GM12878 (cell line): ENCODE measurements at regions not wholly inside any gene's neighbourhood (a gene's known extent, or its start where the extent isn't known, plus 50 kb on each side); places are given as distances from the start of the nearest gene placed in this dataset.

Experiments used
- POLR2AphosphoS5 ChIP-seq: IDR thresholded peaks from 2 replicates; pipeline ENCODE4 v1.6.1; 2011; ENCODE audit warnings: mild to moderate bottlenecking, low read length, inconsistent platforms
- TF ChIP-seq, protein P1 (sequence below), 3 experiments: IDR thresholded peaks in 2 of 3; conservative IDR thresholded peaks in 1 of 3; 2 replicates each; pipeline ENCODE4 v1.5.1; 2011; ENCODE audit warnings: low read depth in 3 of 3, low read length in 3 of 3, mild to moderate bottlenecking in 3 of 3, control low read depth in 2 of 3, moderate library complexity in 2 of 3, inconsistent platforms in 1 of 3, mixed read lengths in 1 of 3; ENCODE audit not compliant: control insufficient read depth in 2 of 3, insufficient read depth in 1 of 3; ENCODE audit errors: extremely low read depth in 1 of 3
- TF ChIP-seq, protein P2 (sequence below): IDR thresholded peaks from 2 replicates; pipeline ENCODE4 v1.6.1; 2011; ENCODE audit warnings: low read depth, low read length, improper control_type of control experiment, borderline replicate concordance
- TF ChIP-seq, protein P3 (sequence below): fragments of 450-650 bp; IDR thresholded peaks from 2 replicates; pipeline ENCODE4 v1.6.1; 2017; ENCODE audit warnings: mild to moderate bottlenecking, low read depth, inconsistent platforms; ENCODE audit not compliant: poor library complexity, severe bottlenecking

DNA sequence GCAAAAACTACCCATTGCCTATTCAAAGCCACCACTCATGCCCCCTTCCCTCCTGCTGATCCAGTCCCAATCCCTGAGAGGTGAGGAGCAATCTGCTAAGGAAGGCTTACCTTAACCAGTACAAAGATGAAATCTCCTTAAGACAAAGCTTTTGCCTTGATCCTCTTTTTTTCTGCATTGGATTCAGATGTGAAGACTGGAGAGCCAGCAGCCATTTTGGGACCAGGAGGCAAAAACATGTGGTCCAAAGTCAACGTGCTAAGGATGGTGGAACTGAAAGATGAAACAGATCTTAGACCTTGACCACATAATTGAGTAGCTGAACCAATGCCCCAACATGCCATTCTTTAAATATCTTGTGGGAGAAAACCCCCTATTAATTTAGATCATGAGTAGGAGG is 171.4 kb downstream of the IRX5 start:
- no peak for TF ChIP-seq POLR2AphosphoS5
- TF ChIP-seq, protein P1, sequence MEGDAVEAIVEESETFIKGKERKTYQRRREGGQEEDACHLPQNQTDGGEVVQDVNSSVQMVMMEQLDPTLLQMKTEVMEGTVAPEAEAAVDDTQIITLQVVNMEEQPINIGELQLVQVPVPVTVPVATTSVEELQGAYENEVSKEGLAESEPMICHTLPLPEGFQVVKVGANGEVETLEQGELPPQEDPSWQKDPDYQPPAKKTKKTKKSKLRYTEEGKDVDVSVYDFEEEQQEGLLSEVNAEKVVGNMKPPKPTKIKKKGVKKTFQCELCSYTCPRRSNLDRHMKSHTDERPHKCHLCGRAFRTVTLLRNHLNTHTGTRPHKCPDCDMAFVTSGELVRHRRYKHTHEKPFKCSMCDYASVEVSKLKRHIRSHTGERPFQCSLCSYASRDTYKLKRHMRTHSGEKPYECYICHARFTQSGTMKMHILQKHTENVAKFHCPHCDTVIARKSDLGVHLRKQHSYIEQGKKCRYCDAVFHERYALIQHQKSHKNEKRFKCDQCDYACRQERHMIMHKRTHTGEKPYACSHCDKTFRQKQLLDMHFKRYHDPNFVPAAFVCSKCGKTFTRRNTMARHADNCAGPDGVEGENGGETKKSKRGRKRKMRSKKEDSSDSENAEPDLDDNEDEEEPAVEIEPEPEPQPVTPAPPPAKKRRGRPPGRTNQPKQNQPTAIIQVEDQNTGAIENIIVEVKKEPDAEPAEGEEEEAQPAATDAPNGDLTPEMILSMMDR (IDR thresholded peaks at IDR 0.05 in 2 of 3, conservative IDR thresholded peaks at IDR 0.05 in 1 of 3; ENCODE audit: control insufficient read depth in 2 of 3, extremely low read depth in 1 of 3, insufficient read depth in 1 of 3, low read depth in 3 of 3, low read length in 3 of 3): no peak
- TF ChIP-seq, protein P2, sequence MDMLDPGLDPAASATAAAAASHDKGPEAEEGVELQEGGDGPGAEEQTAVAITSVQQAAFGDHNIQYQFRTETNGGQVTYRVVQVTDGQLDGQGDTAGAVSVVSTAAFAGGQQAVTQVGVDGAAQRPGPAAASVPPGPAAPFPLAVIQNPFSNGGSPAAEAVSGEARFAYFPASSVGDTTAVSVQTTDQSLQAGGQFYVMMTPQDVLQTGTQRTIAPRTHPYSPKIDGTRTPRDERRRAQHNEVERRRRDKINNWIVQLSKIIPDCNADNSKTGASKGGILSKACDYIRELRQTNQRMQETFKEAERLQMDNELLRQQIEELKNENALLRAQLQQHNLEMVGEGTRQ: no peak
- TF ChIP-seq, protein P3, sequence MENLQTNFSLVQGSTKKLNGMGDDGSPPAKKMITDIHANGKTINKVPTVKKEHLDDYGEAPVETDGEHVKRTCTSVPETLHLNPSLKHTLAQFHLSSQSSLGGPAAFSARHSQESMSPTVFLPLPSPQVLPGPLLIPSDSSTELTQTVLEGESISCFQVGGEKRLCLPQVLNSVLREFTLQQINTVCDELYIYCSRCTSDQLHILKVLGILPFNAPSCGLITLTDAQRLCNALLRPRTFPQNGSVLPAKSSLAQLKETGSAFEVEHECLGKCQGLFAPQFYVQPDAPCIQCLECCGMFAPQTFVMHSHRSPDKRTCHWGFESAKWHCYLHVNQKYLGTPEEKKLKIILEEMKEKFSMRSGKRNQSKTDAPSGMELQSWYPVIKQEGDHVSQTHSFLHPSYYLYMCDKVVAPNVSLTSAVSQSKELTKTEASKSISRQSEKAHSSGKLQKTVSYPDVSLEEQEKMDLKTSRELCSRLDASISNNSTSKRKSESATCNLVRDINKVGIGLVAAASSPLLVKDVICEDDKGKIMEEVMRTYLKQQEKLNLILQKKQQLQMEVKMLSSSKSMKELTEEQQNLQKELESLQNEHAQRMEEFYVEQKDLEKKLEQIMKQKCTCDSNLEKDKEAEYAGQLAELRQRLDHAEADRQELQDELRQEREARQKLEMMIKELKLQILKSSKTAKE: no peak
